SK-N-SH treated with all-trans-retinoic acid at 6 μM for 48 hours (cell line): ENCODE measurements at regions not wholly inside any gene's neighbourhood (a gene's known extent, or its start where the extent isn't known, plus 50 kb on each side); places are given as distances from the start of the nearest gene placed in this dataset.

Source experiments
- ATAC-seq: fragments of 200-7000 bp; cut with Tn5 transposase; 3 replicates; pipeline ENCODE4 v1.9.1; 2020; ENCODE audit warnings: mild to moderate bottlenecking, moderate library complexity
- ARNTL ChIP-seq: fragments of 450-650 bp; formaldehyde crosslinking; IDR thresholded peaks from 2 replicates; pipeline ENCODE4 v1.5.0; 2020; ENCODE audit warnings: low read depth, mild to moderate bottlenecking, moderate library complexity, borderline replicate concordance
- BACH2 ChIP-seq: fragments of 250-450 bp; sonication (Bioruptor Pico); IDR thresholded peaks from 2 replicates; pipeline ENCODE4 v1.9.0; 2021; ENCODE audit warnings: mild to moderate bottlenecking, borderline replicate concordance
- CSDC2 ChIP-seq: fragments of 250-450 bp; sonication (Bioruptor Pico); IDR thresholded peaks from 2 replicates; pipeline ENCODE4 v1.5.0; 2020; ENCODE audit warnings: mild to moderate bottlenecking, moderate library complexity
- ESRRG ChIP-seq: fragments of 250-450 bp; sonication (Bioruptor Pico); IDR thresholded peaks from 2 replicates; pipeline ENCODE4 v1.6.1; 2021; ENCODE audit warnings: mild to moderate bottlenecking
- GLIS3 ChIP-seq: fragments of 250-450 bp; sonication (Bioruptor Pico); IDR thresholded peaks from 2 replicates; pipeline ENCODE4 v1.5.0; 2020; ENCODE audit warnings: mild to moderate bottlenecking, moderate library complexity
- OSR1 ChIP-seq: fragments of 250-450 bp; sonication (Bioruptor Pico); IDR thresholded peaks from 2 replicates; pipeline ENCODE4 v1.8.0; 2022; ENCODE audit warnings: moderate library complexity, mild to moderate bottlenecking, inconsistent platforms
- PPARA ChIP-seq: fragments of 250-450 bp; sonication (Bioruptor Pico); IDR thresholded peaks from 2 replicates; pipeline ENCODE4 v1.5.0; 2020; ENCODE audit warnings: mild to moderate bottlenecking, borderline replicate concordance
- RARB ChIP-seq: fragments of 250-450 bp; sonication (Bioruptor Pico); IDR thresholded peaks from 2 replicates; pipeline ENCODE4 v1.8.0; 2021; ENCODE audit warnings: mild to moderate bottlenecking, moderate library complexity
- SNAI2 ChIP-seq: fragments of 250-450 bp; sonication (Bioruptor Pico); IDR thresholded peaks from 2 replicates; pipeline ENCODE4 v1.5.0; 2020; ENCODE audit warnings: mild to moderate bottlenecking, moderate library complexity
- TCF4 ChIP-seq: fragments of 250-450 bp; sonication (Bioruptor Pico); IDR thresholded peaks from 2 replicates; pipeline ENCODE4 v1.8.0; 2021; ENCODE audit warnings: mild to moderate bottlenecking, moderate library complexity, borderline replicate concordance
- TOX ChIP-seq: fragments of 250-450 bp; sonication (Bioruptor Pico); IDR thresholded peaks from 2 replicates; pipeline ENCODE4 v1.8.0; 2021; ENCODE audit warnings: mild to moderate bottlenecking, moderate library complexity, borderline replicate concordance
- ZC3H10 ChIP-seq: fragments of 250-450 bp; sonication (Bioruptor Pico); IDR thresholded peaks from 2 replicates; pipeline ENCODE4 v1.5.1; 2021; ENCODE audit warnings: mild to moderate bottlenecking, moderate library complexity
- ZFP3 ChIP-seq: fragments of 250-450 bp; sonication (Bioruptor Pico); IDR thresholded peaks from 2 replicates; pipeline ENCODE4 v1.5.0; 2020; ENCODE audit warnings: mild to moderate bottlenecking, moderate library complexity
- ZFP30 ChIP-seq: fragments of 450-650 bp; formaldehyde crosslinking; IDR thresholded peaks from 2 replicates; pipeline ENCODE4 v1.5.0; 2022; ENCODE audit warnings: mild to moderate bottlenecking, moderate library complexity
- ZNF565 ChIP-seq: fragments of 450-650 bp; formaldehyde crosslinking; conservative IDR thresholded peaks from 2 replicates; pipeline ENCODE4 v1.5.0; 2020; ENCODE audit warnings: low read depth, mild to moderate bottlenecking, moderate library complexity
- ZNF70 ChIP-seq: fragments of 450-650 bp; formaldehyde crosslinking; IDR thresholded peaks from 2 replicates; pipeline ENCODE4 v1.5.0; 2020; ENCODE audit warnings: mild to moderate bottlenecking, moderate library complexity
- TF ChIP-seq, protein P1 (sequence below): fragments of 250-450 bp; sonication (Bioruptor Pico); IDR thresholded peaks from 2 replicates; pipeline ENCODE4 v1.8.0; 2021; ENCODE audit warnings: low read depth, mild to moderate bottlenecking, moderate library complexity, borderline replicate concordance
- TF ChIP-seq, protein P2 (sequence below): fragments of 250-450 bp; sonication (Bioruptor Pico); IDR thresholded peaks from 2 replicates; pipeline ENCODE4 v1.5.1; 2020; ENCODE audit warnings: low read depth, mild to moderate bottlenecking, moderate library complexity
- TF ChIP-seq, protein P3 (sequence below): fragments of 250-450 bp; sonication (Bioruptor Pico); IDR thresholded peaks from 2 replicates; pipeline ENCODE4 v1.5.1; 2021; ENCODE audit warnings: mild to moderate bottlenecking, moderate library complexity
- TF ChIP-seq, protein P4 (sequence below): fragments of 250-450 bp; sonication (Bioruptor Pico); IDR thresholded peaks from 2 replicates; pipeline ENCODE4 v1.5.0; 2020; ENCODE audit warnings: mild to moderate bottlenecking, moderate library complexity

DNA sequence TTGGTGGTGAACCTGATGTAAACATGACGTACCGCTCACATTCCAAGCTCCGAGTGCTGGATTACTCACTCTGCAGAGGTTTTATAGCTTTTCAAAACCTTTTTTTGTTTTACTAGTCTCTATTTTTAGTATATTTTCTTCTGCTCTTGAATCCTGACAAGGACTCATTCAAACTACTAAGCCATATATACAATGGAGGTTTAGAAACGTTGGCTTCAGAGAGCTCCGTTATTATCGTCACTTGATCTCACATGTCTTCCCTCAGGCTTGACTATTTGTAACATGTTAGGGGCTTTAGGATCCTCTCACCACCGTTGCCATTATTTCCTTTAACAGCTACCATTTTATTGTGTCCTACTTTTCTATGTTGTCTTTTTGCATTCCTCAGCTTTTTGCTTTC lies 1321.5 kb upstream of the FLRT2 start:
- no peak for TF ChIP-seq ARNTL (CRISPR knock-in tag)
- ATAC-seq = no peak

DNA sequence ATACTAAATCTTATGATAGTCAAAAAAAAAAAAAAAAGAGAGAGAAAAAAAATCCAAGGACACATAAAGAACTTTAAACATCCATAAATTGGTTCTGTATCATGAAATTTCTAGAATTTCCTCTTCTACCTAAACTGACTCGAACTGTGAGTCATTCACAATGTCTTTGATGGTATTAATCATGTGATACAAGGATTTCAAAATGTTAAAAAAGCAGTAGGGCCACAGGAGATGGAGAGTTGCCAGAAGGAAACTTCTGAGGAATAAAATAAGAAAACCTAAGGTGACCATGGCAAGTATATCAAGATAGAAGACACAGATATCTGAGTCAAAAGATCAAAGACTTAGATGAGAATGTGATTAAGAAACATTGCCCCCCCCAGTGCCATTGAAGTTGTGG lies 1320.9 kb upstream of the FLRT2 start:
- ATAC-seq = no peak
- TF ChIP-seq ZC3H10 (CRISPR knock-in tag) (no peak), ESRRG (CRISPR knock-in tag) (no peak), OSR1 (no peak)
- TF ChIP-seq, protein P1, sequence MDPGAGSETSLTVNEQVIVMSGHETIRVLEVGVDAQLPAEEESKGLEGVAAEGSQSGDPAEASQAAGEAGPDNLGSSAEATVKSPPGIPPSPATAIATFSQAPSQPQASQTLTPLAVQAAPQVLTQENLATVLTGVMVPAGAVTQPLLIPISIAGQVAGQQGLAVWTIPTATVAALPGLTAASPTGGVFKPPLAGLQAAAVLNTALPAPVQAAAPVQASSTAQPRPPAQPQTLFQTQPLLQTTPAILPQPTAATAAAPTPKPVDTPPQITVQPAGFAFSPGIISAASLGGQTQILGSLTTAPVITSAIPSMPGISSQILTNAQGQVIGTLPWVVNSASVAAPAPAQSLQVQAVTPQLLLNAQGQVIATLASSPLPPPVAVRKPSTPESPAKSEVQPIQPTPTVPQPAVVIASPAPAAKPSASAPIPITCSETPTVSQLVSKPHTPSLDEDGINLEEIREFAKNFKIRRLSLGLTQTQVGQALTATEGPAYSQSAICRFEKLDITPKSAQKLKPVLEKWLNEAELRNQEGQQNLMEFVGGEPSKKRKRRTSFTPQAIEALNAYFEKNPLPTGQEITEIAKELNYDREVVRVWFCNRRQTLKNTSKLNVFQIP (CRISPR knock-in tag) = no peak

DNA sequence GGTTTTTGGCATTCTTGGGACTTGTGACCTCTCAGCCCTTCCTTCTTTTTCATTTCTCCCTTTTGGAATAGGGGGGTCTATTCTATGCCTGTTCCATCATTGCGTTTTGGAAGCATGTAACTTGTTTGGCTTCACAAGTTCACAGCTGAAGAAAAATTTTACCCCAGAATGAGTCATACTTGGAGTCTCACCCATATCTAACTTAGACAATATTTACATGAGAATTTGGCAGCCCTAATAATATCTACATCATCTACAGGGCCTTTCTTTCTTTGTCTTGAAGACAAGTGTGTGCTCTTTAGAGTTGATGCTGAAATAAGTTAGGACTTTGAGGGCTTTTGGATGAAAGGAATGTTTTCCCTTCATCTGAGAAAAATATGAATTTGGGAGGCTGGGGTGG lies 1312.9 kb upstream of the FLRT2 start:
- TF ChIP-seq, protein P2, sequence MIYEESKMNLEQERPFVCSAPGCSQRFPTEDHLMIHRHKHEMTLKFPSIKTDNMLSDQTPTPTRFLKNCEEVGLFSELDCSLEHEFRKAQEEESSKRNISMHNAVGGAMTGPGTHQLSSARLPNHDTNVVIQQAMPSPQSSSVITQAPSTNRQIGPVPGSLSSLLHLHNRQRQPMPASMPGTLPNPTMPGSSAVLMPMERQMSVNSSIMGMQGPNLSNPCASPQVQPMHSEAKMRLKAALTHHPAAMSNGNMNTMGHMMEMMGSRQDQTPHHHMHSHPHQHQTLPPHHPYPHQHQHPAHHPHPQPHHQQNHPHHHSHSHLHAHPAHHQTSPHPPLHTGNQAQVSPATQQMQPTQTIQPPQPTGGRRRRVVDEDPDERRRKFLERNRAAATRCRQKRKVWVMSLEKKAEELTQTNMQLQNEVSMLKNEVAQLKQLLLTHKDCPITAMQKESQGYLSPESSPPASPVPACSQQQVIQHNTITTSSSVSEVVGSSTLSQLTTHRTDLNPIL (CRISPR knock-in tag) = no peak
- TF ChIP-seq, protein P1 (CRISPR knock-in tag) = no peak
- TF ChIP-seq ESRRG (CRISPR knock-in tag) = no peak
- TF ChIP-seq CSDC2 = no peak
- no peak for TF ChIP-seq GLIS3 (CRISPR knock-in tag)
- TF ChIP-seq ZNF70 (CRISPR knock-in tag) = no peak
- no peak for TF ChIP-seq ZNF565
- TF ChIP-seq, protein P3, sequence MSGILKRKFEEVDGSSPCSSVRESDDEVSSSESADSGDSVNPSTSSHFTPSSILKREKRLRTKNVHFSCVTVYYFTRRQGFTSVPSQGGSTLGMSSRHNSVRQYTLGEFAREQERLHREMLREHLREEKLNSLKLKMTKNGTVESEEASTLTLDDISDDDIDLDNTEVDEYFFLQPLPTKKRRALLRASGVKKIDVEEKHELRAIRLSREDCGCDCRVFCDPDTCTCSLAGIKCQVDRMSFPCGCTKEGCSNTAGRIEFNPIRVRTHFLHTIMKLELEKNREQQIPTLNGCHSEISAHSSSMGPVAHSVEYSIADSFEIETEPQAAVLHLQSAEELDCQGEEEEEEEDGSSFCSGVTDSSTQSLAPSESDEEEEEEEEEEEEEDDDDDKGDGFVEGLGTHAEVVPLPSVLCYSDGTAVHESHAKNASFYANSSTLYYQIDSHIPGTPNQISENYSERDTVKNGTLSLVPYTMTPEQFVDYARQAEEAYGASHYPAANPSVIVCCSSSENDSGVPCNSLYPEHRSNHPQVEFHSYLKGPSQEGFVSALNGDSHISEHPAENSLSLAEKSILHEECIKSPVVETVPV = no peak
- no peak for TF ChIP-seq ZC3H10 (CRISPR knock-in tag)
- TF ChIP-seq ZFP3 (CRISPR knock-in tag) = no peak
- no peak for TF ChIP-seq BACH2 (CRISPR knock-in tag)
- TF ChIP-seq ARNTL (CRISPR knock-in tag) = no peak
- ATAC-seq = no peak

DNA sequence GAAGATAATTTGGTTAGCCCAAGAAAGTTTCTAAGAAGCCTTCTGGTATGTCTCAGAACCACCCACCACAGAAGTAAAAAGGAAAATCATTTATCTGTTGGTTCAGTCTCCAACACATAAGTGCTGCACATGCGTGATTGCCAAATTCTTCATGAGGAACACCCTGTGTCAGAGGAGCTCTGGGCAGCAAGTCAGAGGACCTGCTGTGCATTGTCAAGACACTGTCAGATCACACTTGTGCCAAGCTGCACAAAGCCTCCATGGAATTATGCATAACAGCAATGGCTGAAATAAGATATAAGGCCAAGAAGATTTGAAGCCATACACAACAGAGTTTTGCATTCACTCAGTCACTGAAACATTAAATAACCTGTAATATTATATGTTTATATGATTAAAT lies 1304.7 kb upstream of the FLRT2 start:
- TF ChIP-seq, protein P4, sequence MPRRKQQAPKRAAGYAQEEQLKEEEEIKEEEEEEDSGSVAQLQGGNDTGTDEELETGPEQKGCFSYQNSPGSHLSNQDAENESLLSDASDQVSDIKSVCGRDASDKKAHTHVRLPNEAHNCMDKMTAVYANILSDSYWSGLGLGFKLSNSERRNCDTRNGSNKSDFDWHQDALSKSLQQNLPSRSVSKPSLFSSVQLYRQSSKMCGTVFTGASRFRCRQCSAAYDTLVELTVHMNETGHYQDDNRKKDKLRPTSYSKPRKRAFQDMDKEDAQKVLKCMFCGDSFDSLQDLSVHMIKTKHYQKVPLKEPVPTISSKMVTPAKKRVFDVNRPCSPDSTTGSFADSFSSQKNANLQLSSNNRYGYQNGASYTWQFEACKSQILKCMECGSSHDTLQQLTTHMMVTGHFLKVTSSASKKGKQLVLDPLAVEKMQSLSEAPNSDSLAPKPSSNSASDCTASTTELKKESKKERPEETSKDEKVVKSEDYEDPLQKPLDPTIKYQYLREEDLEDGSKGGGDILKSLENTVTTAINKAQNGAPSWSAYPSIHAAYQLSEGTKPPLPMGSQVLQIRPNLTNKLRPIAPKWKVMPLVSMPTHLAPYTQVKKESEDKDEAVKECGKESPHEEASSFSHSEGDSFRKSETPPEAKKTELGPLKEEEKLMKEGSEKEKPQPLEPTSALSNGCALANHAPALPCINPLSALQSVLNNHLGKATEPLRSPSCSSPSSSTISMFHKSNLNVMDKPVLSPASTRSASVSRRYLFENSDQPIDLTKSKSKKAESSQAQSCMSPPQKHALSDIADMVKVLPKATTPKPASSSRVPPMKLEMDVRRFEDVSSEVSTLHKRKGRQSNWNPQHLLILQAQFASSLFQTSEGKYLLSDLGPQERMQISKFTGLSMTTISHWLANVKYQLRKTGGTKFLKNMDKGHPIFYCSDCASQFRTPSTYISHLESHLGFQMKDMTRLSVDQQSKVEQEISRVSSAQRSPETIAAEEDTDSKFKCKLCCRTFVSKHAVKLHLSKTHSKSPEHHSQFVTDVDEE (CRISPR knock-in tag) = no peak
- TF ChIP-seq BACH2 (CRISPR knock-in tag) = no peak
- no peak for TF ChIP-seq TCF4
- TF ChIP-seq ZFP30 (CRISPR knock-in tag) = no peak
- TF ChIP-seq ZC3H10 (CRISPR knock-in tag) = no peak
- no peak for TF ChIP-seq PPARA (CRISPR knock-in tag)
- TF ChIP-seq, all 23 proteins: peak for 0
- ATAC-seq = no peak

DNA sequence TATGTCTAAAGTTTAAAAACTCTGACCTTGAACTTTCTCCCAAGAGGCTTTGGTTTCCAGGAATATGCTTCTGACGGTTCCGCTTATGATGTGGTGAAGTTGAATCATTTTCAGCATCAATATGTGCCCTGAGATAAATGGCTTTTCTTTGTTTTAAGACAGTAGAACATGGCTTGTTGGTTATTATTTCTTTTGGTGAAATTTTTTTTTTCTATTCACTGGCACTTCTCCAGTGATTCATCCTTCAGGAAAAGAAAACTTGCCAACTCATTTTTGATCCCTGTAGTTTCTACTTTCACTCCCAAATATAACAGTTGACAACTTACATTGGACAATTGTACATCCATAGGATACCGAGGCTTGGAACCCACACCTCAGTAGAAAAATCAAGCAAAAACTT lies 1301.2 kb upstream of the FLRT2 start:
- no peak for ATAC-seq
- TF ChIP-seq, protein P1 (CRISPR knock-in tag) = no peak
- no peak for TF ChIP-seq TOX (CRISPR knock-in tag)
- TF ChIP-seq ZFP3 (CRISPR knock-in tag) = no peak
- TF ChIP-seq OSR1 = no peak
- no peak for TF ChIP-seq ZC3H10 (CRISPR knock-in tag)
- TF ChIP-seq ARNTL (CRISPR knock-in tag) = no peak
- no peak for TF ChIP-seq SNAI2 (CRISPR knock-in tag)
- no peak for TF ChIP-seq ESRRG (CRISPR knock-in tag)
- no peak for TF ChIP-seq RARB (CRISPR knock-in tag)
